NCI-H446 treated with DMSO at 0.1 percent for 48 hours (cell line): ENCODE measurements at regions not wholly inside any gene's neighbourhood (a gene's known extent, or its start where the extent isn't known, plus 50 kb on each side); places are given as distances from the start of the nearest gene placed in this dataset.

Experiments
- DNase-seq: peaks from one replicate; lab custom pipeline; 2025; lab: John Stamatoyannopoulos, UW

GRCh38 chr2:234676783-234677450 is 180.0 kb upstream of the ARL4C start:
- DNase-seq = no peak

- no peak for DNase-seq
Measured at GRCh38 chr2:234676109-234676782, 179.4 kb upstream of the ARL4C start.

DNA sequence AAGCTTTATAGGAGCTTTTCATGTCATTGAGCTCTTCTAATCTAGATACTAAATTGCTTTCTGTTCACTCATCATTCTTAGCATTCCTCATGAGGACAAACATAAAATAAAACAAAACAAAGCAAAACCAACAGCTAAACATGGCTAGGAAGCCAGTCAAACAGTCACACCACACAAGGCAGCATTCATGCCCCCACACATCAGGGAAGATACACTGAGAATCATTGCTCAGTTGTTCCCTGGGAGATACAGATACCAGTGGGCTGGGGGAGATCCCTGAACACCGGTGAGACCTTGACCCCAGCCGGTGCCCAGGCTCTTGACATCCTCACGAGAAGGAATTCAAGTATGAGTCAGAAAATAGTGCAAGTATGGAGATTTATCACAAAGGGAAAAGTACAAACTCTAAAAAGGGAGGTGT is 177.9 kb upstream of the ARL4C start:
- no peak for DNase-seq

DNA sequence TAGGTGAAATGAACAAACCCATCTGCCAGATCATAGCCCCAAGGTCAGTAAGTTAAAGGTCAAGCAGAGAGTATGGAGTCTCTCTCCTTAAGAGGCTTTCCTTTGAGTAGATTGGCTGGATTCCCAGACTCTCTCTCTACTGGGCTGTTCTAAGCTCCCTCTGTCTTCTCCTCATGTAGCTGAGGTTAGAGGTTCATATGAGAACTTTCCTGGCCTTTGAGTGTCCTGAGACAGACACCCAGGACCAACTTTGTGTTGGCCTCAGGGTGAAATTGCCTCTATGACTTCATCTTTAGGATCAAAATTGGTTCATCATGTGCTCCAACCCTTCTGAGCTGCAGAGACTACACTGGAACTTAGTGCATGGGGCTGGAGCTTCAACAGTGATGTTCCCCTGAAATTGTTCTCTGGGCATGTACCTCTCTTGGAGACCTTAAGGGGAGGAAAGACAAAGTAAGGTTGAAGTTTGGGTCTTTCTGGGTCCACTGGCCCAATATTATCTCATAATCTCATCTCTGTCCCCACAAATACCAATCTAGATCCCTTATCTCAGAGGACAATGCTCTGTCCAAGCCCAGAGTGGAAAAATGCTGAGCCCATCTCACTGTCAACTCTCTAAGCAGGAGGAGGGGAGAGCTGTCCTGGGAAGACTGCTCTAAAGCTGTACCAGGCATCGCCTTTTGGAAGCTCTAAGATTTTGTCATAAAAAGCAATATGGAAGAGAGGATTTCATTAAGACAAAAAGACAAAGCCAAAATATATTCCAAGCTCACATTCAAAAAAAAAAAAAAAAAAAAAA is 177.3 kb upstream of the ARL4C start:
- no peak for DNase-seq

- no peak for DNase-seq
Measured at GRCh38 chr2:234673501-234673900, 176.6 kb upstream of the ARL4C start.

GRCh38 chr2:234672498-234673150 is 175.7 kb upstream of the ARL4C start:
- no peak for DNase-seq

GRCh38 chr2:234671716-234672115 is 174.8 kb upstream of the ARL4C start:
- DNase-seq = no peak

- no peak for DNase-seq
Measured at GRCh38 chr2:234671231-234671630, 174.3 kb upstream of the ARL4C start.

- DNase-seq = no peak
Measured at GRCh38 chr2:234670806-234671205, 173.9 kb upstream of the ARL4C start.

- no peak for DNase-seq
Measured at GRCh38 chr2:234670052-234670451, 173.2 kb upstream of the ARL4C start.

DNA sequence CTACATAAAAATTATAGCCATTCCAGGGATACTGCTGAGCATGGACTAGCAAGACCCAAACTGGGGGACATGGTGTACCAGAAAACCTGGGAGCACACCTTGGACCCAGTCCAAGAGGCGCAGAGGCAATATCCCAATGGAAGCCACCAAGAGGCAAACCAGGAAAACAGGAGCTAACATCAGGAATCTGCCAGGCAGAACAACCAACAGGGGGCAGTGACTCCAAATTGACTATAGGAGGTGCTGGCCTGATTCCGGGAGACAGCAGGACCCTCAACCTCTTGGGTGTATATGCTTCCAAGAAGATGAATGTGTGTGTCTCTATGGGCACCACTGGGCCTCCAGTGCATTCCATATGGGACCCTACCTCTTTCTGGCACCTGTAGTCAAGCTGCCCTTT is 172.7 kb upstream of the ARL4C start:
- no peak for DNase-seq

DNA sequence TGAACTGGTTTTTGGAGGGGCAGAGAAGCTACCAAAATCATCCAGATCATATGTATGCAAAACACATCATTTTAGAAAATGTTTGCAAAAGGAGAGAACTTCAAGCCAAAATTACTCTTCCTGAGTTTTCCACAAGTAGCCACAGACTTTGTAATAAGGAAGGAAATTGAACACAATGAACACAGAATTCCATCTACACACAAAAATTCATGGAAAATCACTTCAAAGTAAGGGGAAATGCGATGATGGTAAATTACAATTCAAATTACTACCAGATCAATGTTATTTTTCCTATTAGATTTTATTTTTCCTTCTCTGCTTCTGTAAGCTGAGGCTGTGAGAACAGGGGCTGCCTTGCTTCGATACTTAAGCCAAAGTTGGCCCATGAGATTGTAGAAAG is 172.1 kb upstream of the ARL4C start:
- DNase-seq = no peak

DNA sequence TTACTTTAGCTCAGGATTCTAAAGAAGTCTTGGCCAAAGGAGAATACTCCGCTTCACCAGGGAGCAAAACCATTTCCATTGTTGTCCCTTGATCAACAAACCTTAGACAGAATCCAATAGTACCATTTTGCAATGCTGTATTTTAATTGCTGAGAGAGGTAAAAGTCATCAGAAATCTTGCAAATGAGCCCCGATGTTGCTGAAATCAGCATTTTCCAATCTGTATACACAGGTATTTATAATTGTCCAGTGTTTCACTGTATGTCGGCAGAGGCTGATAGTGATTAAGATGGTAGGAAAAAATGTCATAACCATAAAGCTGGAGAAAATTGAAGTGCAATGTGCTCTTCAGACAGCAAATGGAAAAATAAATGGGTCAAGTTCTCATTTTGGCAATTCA is 170.0 kb upstream of the ARL4C start:
- DNase-seq = no peak

- DNase-seq = no peak
Measured at GRCh38 chr2:234665304-234665703, 168.4 kb upstream of the ARL4C start.

GRCh38 chr2:234661849-234662248 is 165.0 kb upstream of the ARL4C start:
- no peak for DNase-seq

GRCh38 chr2:234661175-234661574 is 164.3 kb upstream of the ARL4C start:
- DNase-seq = peak; percentile 82

GRCh38 chr2:234655706-234656105 is 158.8 kb upstream of the ARL4C start:
- DNase-seq = no peak

DNA sequence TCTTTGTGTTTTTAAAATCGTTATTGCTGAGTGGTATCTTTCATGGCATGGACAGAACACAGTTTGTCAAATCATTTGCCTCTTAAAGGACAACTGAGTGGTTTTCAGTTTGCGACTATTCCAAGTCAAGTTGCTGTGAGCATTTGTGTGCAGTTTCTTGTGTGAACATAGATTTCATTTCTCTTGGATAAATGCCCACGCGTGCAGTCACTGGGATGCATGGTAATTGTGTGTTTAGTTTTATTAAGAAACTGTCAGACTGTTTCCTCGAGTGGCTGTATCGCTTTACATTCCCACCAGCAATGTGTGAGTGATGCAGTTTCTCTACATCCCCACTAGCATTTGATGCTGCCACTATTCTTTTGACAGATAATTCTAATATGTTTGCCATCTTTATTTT is 154.0 kb upstream of the ARL4C start:
- DNase-seq = no peak

DNA sequence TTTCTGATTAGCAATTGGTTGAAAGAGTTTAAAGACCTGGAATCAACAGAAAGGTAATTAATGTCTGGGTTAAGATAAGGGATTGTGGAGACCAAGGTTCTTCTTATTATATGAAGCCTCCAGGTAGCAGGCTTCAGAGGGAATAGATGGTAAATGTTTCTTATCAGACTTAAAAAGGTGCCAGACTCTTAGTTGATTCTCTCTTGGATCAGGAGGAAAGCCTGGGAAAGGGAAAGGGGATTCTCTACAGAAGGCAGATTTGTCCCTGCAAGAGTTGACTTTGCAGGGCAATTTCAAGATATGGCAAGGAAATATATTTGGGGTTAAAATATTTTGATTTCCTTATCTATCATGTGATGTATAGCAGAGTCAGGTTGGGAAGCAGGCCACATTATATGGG is 153.1 kb upstream of the ARL4C start:
- DNase-seq = no peak

DNA sequence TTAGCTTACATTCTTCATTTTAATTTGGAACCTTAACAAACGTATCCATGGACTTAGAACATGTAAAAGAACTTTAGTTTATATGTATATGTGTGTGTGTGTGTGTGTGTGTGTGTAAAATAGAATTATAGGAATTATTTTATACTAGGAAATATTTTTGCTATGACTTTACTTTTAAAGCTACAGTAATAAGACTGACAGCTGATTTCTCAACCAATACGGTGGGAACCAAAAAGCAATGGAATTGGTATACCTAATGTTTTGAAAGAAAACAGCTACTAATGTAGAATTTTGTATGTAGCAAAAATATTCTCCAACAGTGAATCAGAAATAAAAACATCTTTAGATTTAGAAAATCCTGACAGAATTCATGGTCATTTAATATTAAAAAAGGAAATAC is 146.5 kb upstream of the ARL4C start:
- DNase-seq = no peak

- no peak for DNase-seq
Measured at GRCh38 chr2:234641086-234641485, 144.2 kb upstream of the ARL4C start.

DNA sequence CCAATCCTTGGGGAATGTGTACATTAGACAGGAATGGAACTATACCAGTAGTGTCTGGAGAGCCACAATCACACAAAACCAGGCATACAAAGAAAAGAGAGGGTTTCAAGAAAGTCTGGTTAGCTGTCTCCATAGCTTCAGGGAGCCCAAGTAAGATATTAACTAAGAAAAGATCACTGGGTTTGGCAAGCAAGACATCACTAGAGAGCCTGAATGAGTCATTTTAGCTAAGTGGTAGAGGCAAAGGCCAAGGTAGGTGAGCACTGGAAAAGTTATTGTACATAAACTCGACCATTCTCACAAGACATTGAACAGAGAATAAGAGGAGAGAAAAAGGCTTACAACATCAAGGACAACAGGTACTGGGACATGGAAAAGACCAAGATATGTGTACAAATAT is 143.8 kb upstream of the ARL4C start:
- no peak for DNase-seq

DNA sequence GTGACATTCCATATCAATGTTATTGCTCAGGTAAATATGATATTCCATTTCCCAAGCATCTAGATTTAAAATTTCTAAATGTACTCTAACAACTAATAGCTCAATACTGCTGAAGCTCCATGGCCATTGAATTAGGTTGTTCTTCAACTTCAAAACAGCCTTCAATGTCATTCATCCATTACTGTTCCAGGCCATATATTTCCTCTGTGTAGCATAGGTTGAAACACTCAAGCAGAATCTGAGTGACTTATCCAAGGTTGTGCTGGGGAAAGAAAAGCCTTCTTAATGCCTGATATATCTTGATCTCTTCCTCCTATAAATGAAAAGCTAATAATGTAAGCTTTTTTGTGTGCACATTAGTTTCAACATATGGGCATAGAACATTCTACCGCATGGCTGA is 142.1 kb upstream of the ARL4C start:
- no peak for DNase-seq
